ENCODE measurements at regions not wholly inside any gene's neighbourhood (a gene's known extent, or its start where the extent isn't known, plus 50 kb on each side); places are given as distances from the start of the nearest gene placed in this dataset.

GRCh38 chr7:86970986-86971385 is 88.5 kb downstream of the ELAPOR2 start:
- DNase-seq = no peak

DNA sequence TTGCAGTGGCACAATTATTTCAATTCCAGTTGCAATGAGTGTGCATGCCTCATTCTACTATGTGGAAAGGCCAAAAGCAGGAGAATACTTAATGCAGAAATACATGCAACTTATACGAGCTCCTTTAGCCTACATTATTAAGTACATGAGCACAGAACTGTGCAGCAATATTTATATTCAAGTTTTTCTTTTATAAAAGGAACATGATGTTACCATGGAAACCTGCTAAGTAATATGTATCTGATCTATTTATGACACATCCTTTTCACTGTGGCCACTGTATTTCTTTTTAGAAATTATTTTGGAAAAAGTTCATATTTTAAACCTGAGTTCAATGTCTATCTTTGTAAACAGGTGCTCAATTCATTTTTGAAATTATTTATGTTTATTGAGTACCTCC is 88.9 kb downstream of the ELAPOR2 start:
- no peak for DNase-seq

DNA sequence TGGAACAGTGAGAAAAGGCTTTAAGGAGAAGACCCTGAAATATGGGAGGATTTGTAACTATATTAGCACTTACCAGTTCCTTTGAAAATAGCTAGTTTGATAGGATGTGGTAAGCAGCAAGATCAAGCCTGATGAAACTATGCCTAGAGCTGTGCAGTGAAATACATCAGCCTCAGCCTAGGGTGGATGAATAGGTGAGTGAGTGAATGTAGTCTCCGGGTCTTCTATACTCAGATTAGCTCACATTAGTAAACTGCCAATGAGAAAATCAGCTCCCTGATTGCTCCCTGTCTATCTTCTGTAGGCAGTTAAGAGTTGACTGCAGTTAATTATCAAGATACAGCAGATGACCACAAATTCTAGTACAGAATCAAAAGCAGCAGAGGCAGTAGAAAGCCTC is 89.6 kb downstream of the ELAPOR2 start:
- no peak for DNase-seq

- no peak for DNase-seq
Measured at GRCh38 chr7:86968618-86969017, 90.8 kb downstream of the ELAPOR2 start.

GRCh38 chr7:86966916-86967315 is 92.5 kb downstream of the ELAPOR2 start:
- DNase-seq = no peak

DNA sequence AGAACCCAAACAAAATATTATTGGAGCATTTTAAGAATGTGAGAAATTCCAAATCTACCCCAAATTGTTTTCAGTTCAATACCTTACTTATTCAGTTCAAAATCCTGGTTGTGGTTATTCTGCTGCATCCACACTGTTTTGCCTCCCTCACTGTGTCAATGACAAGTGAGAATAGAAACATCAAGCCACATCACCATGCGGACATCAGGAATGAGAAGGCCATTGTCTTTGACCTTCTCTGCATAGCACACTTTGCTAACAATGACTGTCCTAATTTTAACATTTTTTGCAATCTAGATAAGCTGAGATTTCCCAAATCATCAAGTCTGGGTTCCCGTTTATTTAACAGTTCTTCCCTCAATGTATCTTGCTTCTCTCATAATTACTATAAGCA is 93.7 kb downstream of the ELAPOR2 start:
- no peak for DNase-seq

GRCh38 chr7:86964973-86965726 is 94.3 kb downstream of the ELAPOR2 start:
- DNase-seq = no peak

DNA sequence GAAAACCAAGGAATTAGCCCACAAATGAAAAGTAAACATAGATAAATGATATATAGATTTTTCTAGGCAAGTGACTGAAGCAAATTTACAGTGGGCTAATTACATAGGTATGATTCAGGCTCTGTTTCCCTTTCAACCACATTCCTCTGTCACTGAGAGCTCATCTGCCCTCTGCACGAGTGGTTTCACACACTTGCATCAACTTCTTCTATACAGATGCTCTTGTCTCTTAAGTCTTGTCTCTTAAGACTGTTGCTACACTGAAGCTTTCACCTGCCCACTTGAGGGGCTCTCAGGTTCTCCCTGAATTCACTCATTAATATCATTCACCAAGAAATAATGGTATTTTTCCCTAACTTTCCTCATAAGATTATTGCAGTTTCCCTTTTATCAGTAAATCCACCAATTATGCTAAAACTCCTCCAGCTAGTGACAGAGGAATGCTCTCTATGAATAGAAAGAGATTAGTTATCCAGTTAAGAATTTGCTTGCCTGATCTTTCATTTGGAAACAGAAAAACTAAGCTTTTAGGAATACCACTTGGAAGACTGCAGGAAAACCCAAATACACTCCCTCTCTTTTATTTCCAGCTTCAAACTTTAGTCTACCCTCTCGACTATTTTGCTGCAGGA is 95.7 kb downstream of the ELAPOR2 start:
- DNase-seq = no peak

DNA sequence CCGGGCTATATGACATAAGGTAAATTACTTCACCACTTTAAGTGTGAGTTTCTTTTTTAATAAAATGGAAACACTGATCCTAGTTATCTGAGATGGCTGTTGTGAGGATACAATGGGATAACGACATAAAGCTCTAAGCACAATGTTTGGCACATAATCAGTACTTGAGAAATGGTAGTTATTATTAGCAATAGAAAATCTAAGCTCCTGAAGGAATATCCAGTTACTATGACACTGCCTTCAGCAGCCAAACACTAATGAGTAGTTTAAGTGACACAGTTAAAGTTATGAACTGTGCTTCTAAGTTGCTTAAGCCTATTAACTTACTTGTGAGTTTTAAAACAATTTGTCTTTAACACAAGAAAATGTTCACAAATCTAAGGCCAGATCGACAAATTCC is 96.8 kb downstream of the ELAPOR2 start:
- no peak for DNase-seq

DNA sequence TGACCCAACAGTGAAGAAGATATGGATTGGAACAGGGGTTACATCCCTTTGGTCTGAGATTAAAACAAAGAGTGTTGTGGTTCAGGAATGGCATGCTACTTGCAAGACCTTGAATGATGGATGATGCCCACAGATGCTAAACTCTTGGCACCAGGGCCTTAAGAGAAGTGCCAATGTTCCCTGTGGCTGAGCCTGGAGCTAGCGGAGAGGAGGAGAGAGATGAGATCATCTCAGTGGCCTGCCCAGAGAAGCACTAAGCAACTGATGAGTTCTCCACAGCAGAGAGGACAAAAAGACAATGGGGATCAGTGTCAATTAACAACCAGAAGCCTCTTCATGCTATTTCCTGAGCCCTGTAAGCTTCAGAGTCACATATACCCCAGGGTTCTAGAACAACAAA is 97.8 kb downstream of the ELAPOR2 start:
- DNase-seq = no peak

- DNase-seq = no peak
Measured at GRCh38 chr7:86958380-86958779, 101.1 kb downstream of the ELAPOR2 start.

- DNase-seq = no peak
Measured at GRCh38 chr7:86956567-86956966, 102.9 kb downstream of the ELAPOR2 start.

- DNase-seq = no peak
Measured at GRCh38 chr7:86955895-86956503, 103.5 kb downstream of the ELAPOR2 start.

- DNase-seq = no peak
Measured at GRCh38 chr7:86954971-86955370, 104.5 kb downstream of the ELAPOR2 start.

DNA sequence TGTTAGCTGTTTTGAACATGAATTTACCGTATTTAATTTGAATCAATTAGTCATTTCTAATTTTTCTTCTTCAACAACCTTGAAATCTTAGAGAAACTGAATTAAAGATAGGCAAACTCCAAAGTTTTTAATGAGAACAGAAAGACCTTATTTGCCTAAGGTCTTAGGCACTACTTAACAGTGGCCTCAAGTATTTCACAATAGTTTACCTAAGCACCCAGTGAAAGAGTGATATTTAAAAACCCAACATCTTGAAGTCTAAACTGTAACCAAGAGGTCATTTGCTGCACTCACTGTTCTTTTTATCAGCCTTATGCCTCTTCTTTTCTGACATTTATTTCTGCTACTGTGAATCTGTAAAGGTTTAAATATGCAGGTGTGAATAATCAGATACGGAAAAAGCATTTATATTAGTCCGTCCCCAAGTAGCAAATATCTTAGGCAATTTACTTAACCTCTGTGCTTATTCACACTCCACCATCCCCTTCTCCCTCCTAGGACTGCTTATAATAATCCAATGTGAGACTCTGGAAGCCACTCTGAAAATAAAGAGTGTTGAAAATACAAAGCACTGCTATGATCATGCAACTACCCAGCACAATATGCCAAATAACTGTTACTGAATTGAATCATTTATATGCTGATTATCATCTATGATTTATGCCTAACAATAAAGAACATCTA is 105.7 kb downstream of the ELAPOR2 start:
- DNase-seq = no peak

- DNase-seq = no peak
Measured at GRCh38 chr7:86953219-86953618, 106.2 kb downstream of the ELAPOR2 start.

- no peak for DNase-seq
Measured at GRCh38 chr7:86951895-86952294, 107.6 kb downstream of the ELAPOR2 start.

- DNase-seq = no peak
Measured at GRCh38 chr7:86950944-86951343, 108.5 kb downstream of the ELAPOR2 start.

DNA sequence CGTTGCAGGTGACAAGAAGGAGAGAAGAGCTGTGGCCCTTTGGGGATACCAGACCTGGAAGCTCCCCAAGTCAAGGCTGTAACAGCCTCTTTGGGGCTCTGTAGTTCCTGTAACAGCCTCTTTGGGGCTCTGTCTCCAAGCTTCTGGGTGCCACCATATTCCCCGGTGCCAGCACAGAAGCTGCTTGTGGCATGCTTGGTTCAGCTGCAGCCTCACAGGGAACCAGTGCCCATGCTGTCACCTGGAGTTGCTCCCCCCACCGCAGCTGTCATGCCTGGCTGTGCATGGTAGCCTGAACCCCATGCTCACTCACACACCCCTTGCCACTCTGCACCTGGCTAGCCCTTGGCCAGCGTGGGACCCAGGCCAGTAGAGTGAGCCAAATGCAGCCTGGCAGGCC is 109.1 kb downstream of the ELAPOR2 start:
- DNase-seq = no peak

DNA sequence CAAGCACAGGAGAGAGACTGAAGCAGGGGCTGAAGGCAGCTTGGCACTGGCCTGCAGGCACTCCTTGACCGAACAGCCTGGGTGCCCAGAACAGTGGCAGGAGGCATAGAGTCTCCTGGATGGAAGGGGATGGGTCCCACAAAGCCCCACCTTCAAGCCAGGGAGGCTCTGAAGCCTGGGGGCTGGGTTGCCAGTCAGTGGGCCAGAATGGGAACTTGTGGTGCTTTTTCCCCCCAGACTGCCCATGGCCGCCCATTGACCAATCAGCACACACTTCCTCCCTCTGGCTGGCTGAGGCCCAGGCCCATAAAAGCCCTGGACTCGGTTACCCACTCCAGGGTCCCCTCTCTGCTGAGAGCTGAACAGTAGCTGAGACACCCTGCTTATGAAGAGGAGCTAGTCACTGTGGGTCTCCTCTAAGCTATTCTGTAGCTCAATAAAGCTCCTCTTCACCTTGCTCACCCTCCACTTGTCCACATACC is 109.6 kb downstream of the ELAPOR2 start:
- DNase-seq = no peak

- DNase-seq = no peak
Measured at GRCh38 chr7:86949052-86949778, 110.2 kb downstream of the ELAPOR2 start.

- DNase-seq = no peak
Measured at GRCh38 chr7:86947929-86948328, 111.5 kb downstream of the ELAPOR2 start.

DNA sequence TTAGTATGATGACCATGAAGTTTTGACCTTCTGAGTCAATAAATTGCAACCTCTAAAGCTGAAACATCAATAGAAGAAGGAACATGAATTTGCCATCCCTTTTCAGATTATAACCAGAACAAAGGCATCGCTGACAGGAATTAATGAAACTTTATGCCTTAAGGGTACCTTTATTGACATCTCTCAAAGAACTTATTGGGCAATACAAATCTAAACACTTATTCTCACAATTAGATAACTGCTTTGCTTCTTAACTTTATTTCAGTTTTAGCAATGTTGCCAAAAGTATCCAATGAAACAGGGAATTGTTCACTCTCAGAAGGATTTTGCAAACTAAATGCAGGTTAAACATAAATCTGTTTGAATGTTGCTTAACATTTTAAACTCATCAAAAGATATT is 116.0 kb downstream of the ELAPOR2 start:
- no peak for DNase-seq

All from activated CD4-positive, alpha-beta T cell treated with anti-CD3 and anti-CD28 coated beads for 4 hours (primary cell).